ENCODE measurements at regions not wholly inside any gene's neighbourhood (a gene's known extent, or its start where the extent isn't known, plus 50 kb on each side); places are given as distances from the start of the nearest gene placed in this dataset.
A peak's percentile ranks its signal among the peaks of the same experiment; 100 is the strongest.
"Not testable (repeated sequence)": the region's sequence is repeated elsewhere in the genome, so short reads cannot be mapped to it uniquely, and the experiment has no call there.

GRCh38 chr12:88870000-88870737 lies 289.9 kb upstream of the KITLG start:
- in situ Hi-C loops (cut with HindIII; ENCODE audit: low pct_unique_long_range_greater_than_20kb, low sequenced_read_pairs) = no loop called here
- no peak for DNase-seq (ENCODE audit: low read depth)

- in situ Hi-C loops (cut with HindIII; ENCODE audit: low pct_unique_long_range_greater_than_20kb, low sequenced_read_pairs) = no loop called here
- DNase-seq (ENCODE audit: low read depth) = no peak
Measured at GRCh38 chr12:88868050-88868449, 287.8 kb upstream of the KITLG start.

GRCh38 chr12:88867510-88867909 lies 287.2 kb upstream of the KITLG start:
- in situ Hi-C loops (cut with HindIII; ENCODE audit: low pct_unique_long_range_greater_than_20kb, low sequenced_read_pairs) = no loop called here

DNA sequence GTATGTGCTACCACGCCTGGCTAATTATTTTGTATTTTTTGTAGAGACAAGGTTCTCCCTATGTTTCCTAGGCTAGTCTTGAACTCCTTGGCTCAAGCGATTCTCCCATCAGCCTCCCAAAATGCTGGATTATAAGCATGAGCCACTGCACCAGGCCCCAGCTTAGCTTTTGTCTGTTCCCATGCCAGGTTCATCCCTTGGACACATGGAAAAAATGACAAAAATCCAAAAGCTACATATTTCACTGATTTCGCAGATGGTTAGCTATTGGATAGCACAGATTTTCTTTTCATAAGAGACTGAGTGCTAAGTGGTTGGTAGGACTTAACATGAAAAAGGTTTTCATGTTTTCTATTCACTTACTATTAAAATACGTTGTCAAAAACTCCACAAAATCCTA lies 286.6 kb upstream of the KITLG start:
- in situ Hi-C loops (cut with HindIII; ENCODE audit: low pct_unique_long_range_greater_than_20kb, low sequenced_read_pairs) = no loop called here
- no peak for DNase-seq (ENCODE audit: low read depth)

More at GRCh38 chr12:88867510-88867909, 287.2 kb upstream of the KITLG start:
- DNase-seq (ENCODE audit: low read depth) = no peak

- in situ Hi-C loops (cut with HindIII; ENCODE audit: low pct_unique_long_range_greater_than_20kb, low sequenced_read_pairs) = no loop called here
- DNase-seq (ENCODE audit: low read depth) = no peak
Measured at GRCh38 chr12:88865537-88865936, 285.3 kb upstream of the KITLG start.

- no peak for DNase-seq (ENCODE audit: low read depth)
- in situ Hi-C loops (cut with HindIII; ENCODE audit: low pct_unique_long_range_greater_than_20kb, low sequenced_read_pairs) = no loop called here
Measured at GRCh38 chr12:88860851-88861250, 280.6 kb upstream of the KITLG start.

GRCh38 chr12:88856201-88856600 lies 275.9 kb upstream of the KITLG start:
- DNase-seq (ENCODE audit: low read depth) = no peak
- in situ Hi-C loops (cut with HindIII; ENCODE audit: low pct_unique_long_range_greater_than_20kb, low sequenced_read_pairs) = no loop called here

GRCh38 chr12:88855301-88855700 lies 275.0 kb upstream of the KITLG start:
- no peak for DNase-seq (ENCODE audit: low read depth)
- in situ Hi-C loops (cut with HindIII; ENCODE audit: low pct_unique_long_range_greater_than_20kb, low sequenced_read_pairs) = no loop called here

GRCh38 chr12:88854260-88854659 lies 274.0 kb upstream of the KITLG start:
- peak; percentile 57 for DNase-seq (ENCODE audit: low read depth)
- in situ Hi-C loops (cut with HindIII; ENCODE audit: low pct_unique_long_range_greater_than_20kb, low sequenced_read_pairs) = no loop called here

DNA sequence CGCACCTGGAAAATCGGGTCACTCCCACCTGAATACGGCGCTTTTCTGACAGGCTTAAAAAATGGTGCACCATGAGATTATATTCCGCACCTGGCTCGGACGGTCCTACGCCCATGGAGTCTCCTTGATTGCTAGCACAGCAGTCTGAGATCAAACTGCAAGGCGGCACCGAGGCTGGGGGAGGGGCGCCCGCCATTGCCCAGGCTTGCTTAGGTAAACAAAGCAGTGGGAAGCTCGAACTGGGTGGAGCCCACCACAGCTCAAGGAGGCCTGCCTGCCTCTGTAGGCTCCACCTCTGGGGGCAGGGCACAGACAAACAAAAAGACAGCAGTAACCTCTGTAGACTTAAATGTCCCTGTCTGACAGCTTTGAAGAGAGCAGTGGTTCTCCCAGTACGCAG lies 267.0 kb upstream of the KITLG start:
- in situ Hi-C loops (cut with HindIII; ENCODE audit: low pct_unique_long_range_greater_than_20kb, low sequenced_read_pairs); DNase-seq (ENCODE audit: low read depth): not testable (repeated sequence)

GRCh38 chr12:88844426-88844825 lies 264.2 kb upstream of the KITLG start:
- in situ Hi-C loops (cut with HindIII; ENCODE audit: low pct_unique_long_range_greater_than_20kb, low sequenced_read_pairs) = no loop called here
- no peak for DNase-seq (ENCODE audit: low read depth)

GRCh38 chr12:88842314-88842713 lies 262.0 kb upstream of the KITLG start:
- in situ Hi-C loops (cut with HindIII; ENCODE audit: low pct_unique_long_range_greater_than_20kb, low sequenced_read_pairs) = no loop called here
- no peak for DNase-seq (ENCODE audit: low read depth)

DNA sequence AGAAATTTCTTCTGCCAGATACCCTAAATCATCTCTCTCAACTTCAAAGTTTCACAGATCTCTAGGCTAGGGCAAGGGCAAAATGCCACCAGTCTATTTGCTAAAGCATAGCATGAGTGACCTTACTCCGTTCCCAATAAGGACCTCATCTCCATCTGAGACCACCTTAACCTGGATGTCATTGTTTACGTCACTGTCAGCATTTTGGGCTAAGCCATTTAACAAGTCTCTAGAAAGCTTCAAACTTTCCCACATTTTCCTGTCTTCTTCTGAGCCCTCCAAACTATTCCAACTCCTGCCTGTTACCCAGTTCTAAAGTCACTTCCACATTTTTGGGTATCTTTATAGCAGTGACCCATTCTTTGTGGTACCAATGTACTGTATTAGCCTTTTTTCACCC lies 259.2 kb upstream of the KITLG start:
- in situ Hi-C loops (cut with HindIII; ENCODE audit: low pct_unique_long_range_greater_than_20kb, low sequenced_read_pairs) = no loop called here
- DNase-seq (ENCODE audit: low read depth) = no peak

DNA sequence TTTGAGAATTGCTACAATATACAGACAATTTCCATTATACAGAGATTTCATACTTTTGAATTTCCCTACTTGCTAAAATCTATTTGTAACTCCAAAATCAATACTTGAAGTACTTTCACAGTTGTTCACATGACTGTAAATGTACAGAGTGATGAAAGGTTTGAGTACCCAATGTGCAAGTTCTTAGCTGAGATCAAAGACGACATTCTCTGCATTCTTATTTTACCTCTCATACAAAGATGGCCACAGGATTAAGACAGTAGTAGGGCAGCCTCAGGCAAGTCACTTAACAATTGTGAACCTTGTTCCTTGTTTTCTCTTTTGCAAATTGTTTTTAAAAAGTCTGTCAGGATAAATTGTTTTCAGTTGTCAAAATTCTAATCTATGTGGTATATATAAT lies 255.9 kb upstream of the KITLG start:
- no peak for DNase-seq (ENCODE audit: low read depth)
- in situ Hi-C loops (cut with HindIII; ENCODE audit: low pct_unique_long_range_greater_than_20kb, low sequenced_read_pairs) = no loop called here

DNA sequence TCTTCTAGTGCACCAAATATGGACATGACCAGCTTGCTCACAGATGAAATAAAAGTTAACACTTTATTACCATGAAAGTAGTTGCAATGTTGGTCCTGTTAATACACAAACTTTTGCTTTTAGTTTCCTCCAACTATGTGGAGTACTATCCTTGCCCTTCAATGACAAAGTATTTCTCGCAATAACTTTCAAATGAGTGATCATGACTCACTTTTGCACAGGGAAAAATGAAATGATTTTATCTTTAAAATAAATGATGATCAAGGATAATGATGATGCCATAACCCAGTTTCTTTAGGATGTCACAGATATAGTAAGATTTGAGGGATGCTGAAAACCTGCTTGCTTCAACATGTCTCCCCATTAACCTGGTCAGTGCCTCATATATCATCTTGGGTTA lies 254.0 kb upstream of the KITLG start:
- DNase-seq (ENCODE audit: low read depth) = no peak
- in situ Hi-C loops (cut with HindIII; ENCODE audit: low pct_unique_long_range_greater_than_20kb, low sequenced_read_pairs) = no loop called here

DNA sequence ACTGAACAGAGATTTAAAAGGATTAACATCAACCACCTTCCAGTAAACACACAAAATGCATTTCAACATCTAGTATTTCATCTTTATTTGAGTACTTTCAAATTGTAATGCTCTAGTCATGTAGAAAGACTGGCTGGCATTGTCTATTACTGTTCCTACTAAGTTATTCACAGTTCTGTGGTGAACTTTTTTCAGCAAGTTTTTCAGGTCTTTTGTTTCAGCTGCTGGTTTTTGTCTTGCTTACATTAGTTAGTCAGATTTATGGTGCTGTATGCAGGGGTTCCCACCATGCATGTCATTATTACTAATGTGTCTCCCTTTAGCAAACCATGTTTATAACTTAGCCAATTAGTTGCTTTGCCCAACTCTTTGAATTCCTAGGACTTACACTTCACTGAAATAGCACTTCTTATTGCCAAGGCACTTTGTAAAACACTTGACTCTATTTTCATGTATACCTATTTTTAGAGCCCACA lies 253.4 kb upstream of the KITLG start:
- in situ Hi-C loops (cut with HindIII; ENCODE audit: low pct_unique_long_range_greater_than_20kb, low sequenced_read_pairs) = no loop called here
- no peak for DNase-seq (ENCODE audit: low read depth)

DNA sequence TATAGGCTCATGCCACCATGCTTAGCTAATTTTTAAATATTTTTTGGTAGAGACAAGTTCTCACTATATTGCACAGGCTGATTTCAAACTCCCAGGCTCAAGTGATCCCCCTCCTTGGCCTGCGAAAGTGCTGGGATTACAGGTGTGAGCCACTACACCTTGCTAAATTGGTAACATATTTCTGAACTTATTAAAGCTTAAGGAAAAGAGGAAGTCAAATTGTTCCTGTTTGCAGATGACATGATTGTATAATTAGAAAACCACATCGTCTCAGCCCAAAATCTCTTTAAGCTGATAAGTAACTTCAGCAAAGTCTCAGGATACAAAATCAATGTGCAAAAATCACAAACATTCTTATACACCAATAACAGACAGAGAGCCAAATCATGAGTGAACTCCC lies 248.3 kb upstream of the KITLG start:
- DNase-seq (ENCODE audit: low read depth); in situ Hi-C loops (cut with HindIII; ENCODE audit: low pct_unique_long_range_greater_than_20kb, low sequenced_read_pairs): not testable (repeated sequence)

GRCh38 chr12:88820012-88820411 lies 239.7 kb upstream of the KITLG start:
- in situ Hi-C loops (cut with HindIII; ENCODE audit: low pct_unique_long_range_greater_than_20kb, low sequenced_read_pairs) = no loop called here
- DNase-seq (ENCODE audit: low read depth) = no peak

DNA sequence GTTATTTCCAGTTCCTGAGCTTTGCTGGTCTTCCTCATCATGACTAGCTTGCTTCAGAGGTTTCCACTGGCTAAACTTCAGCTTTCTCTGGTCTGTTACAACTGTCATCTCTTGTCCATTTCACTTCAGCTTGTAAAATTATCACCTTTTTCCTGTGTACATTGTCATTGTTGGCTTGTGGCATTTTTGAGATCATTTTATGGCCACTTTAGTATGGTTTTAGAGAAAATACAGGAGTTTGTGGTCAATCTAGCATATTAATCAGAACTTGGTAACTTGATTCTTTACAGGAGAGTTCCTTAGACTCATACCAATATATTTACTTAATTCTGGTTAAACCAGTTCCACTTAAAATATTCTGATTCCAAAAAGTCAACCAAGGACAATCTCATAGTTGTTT lies 235.9 kb upstream of the KITLG start:
- no peak for DNase-seq (ENCODE audit: low read depth)
- in situ Hi-C loops (cut with HindIII; ENCODE audit: low pct_unique_long_range_greater_than_20kb, low sequenced_read_pairs) = no loop called here

- in situ Hi-C loops (cut with HindIII; ENCODE audit: low pct_unique_long_range_greater_than_20kb, low sequenced_read_pairs) = no loop called here
- DNase-seq (ENCODE audit: low read depth) = no peak
Measured at GRCh38 chr12:88814779-88815178, 234.5 kb upstream of the KITLG start.
